IMR-90 (cell line): ENCODE measurements at regions not wholly inside any gene's neighbourhood (a gene's known extent, or its start where the extent isn't known, plus 50 kb on each side); places are given as distances from the start of the nearest gene placed in this dataset.

ENCODE experiments used
- ATAC-seq: fragments of 200-7000 bp; cut with Tn5 transposase; 2 replicates; pipeline ENCODE4 v1.9.1; 2020; ENCODE audit warnings: low read depth, mild to moderate bottlenecking, moderate library complexity
- BruUV-seq: library from RNA; stranded (reverse); fragments of 400-500 nt; replicated peaks from 2 replicates; lab custom pipeline; 2021; lab: Mats Ljungman, UMichigan
- CTCF ChIA-PET: fragments of 300-600 bp; formaldehyde crosslinking; extraction: SDS; loops from one replicate; lab custom pipeline; 2021; ENCODE audit warnings: antibody characterized with exemption; lab: Yijun Ruan, JAX
- POLR2A ChIA-PET: fragments of 300-600 bp; sonication (Branson Sonifier 250); formaldehyde crosslinking; loops from one replicate; lab custom pipeline; 2022; ENCODE audit warnings: antibody characterized with exemption; ENCODE audit not compliant: unreplicated experiment; lab: Charles Lee
- DNase-seq: peaks from one replicate; pipeline ENCODE4 v3.0.0; 2013
- H2AFZ ChIP-seq: replicated peaks from 2 replicates; pipeline ENCODE3; 2013; ENCODE audit warnings: low read length, mild to moderate bottlenecking; ENCODE audit not compliant: poor library complexity
- H2AK5ac ChIP-seq: 2 replicates; pipeline ENCODE4 v1.6.1; 2013; ENCODE audit warnings: low read depth, low read length, inconsistent platforms
- H2AK9ac ChIP-seq: replicated peaks from 2 replicates; pipeline ENCODE3; 2013; ENCODE audit warnings: mild to moderate bottlenecking, low read depth, low read length, moderate library complexity; ENCODE audit not compliant: poor library complexity
- H2BK120ac ChIP-seq: 2 replicates; pipeline ENCODE4 v1.6.1; 2013; ENCODE audit warnings: low read depth, low read length, inconsistent platforms
- H2BK15ac ChIP-seq: 3 replicates; pipeline ENCODE4 v1.6.1; 2013; ENCODE audit warnings: low read depth, low read length, inconsistent platforms
- H2BK20ac ChIP-seq: 2 replicates; pipeline ENCODE4 v1.6.1; 2013; ENCODE audit warnings: low read depth, mild to moderate bottlenecking, inconsistent platforms, low read length, moderate library complexity
- H2BK5ac ChIP-seq: 2 replicates; pipeline ENCODE4 v1.6.1; 2013; ENCODE audit warnings: mild to moderate bottlenecking, low read depth, low read length, inconsistent platforms; ENCODE audit not compliant: poor library complexity, severe bottlenecking
- H3K14ac ChIP-seq: replicated peaks from 2 replicates; pipeline ENCODE4 v1.6.1; 2013; ENCODE audit warnings: low read depth, low read length, inconsistent platforms
- H3K18ac ChIP-seq: 2 replicates; pipeline ENCODE4 v1.6.1; 2013; ENCODE audit warnings: low read depth, low read length, control low read depth
- H3K23ac ChIP-seq: 2 replicates; pipeline ENCODE4 v1.6.1; 2013; ENCODE audit warnings: low read depth, low read length, inconsistent platforms
- H3K27ac ChIP-seq: 2 replicates; pipeline ENCODE4 v1.5.1; 2013; ENCODE audit warnings: mild to moderate bottlenecking, control low read depth, low read length; ENCODE audit not compliant: insufficient read depth
- H3K27me3 ChIP-seq: 2 replicates; pipeline ENCODE4 v1.6.1; 2013; ENCODE audit warnings: low read length; ENCODE audit not compliant: control insufficient read depth, insufficient read depth
- H3K36me3 ChIP-seq: 2 replicates; pipeline ENCODE4 v1.6.1; 2013; ENCODE audit warnings: low read length, mixed read lengths; ENCODE audit not compliant: control insufficient read depth, insufficient read depth
- H3K4ac ChIP-seq: 2 replicates; pipeline ENCODE4 v1.6.1; 2013; ENCODE audit warnings: low read depth, low read length, inconsistent platforms
- H3K4me1 ChIP-seq: 2 replicates; pipeline ENCODE4 v1.6.1; 2013; ENCODE audit warnings: low read length, mixed read lengths; ENCODE audit not compliant: control insufficient read depth, insufficient read depth
- H3K4me2 ChIP-seq: 2 replicates; pipeline ENCODE4 v1.6.1; 2013; ENCODE audit warnings: low read depth, mild to moderate bottlenecking, control low read depth, low read length, moderate library complexity
- H3K4me3 ChIP-seq: 2 replicates; pipeline ENCODE4 v1.5.1; 2013; ENCODE audit warnings: low read depth, mild to moderate bottlenecking, control low read depth, low read length, moderate library complexity; ENCODE audit not compliant: insufficient read depth
- H3K56ac ChIP-seq: 2 replicates; pipeline ENCODE4 v1.6.1; 2013; ENCODE audit warnings: low read length, inconsistent platforms; ENCODE audit not compliant: insufficient read depth; ENCODE audit errors: extremely low read depth
- H3K79me1 ChIP-seq, 2 experiments: 2 replicates each; pipeline ENCODE4 v1.6.1; 2013; ENCODE audit warnings: low read length in 2 of 2, inconsistent platforms in 1 of 2, low read depth in 1 of 2
- H3K9ac ChIP-seq: 2 replicates; pipeline ENCODE4 v1.6.1; 2013; ENCODE audit warnings: low read depth, low read length, control low read depth
- H3K9me1 ChIP-seq: 2 replicates; pipeline ENCODE4 v1.6.1; 2013; ENCODE audit warnings: low read length, inconsistent platforms; ENCODE audit not compliant: insufficient read depth
- H3K9me3 ChIP-seq: 2 replicates; pipeline ENCODE4 v1.6.1; 2013; ENCODE audit warnings: low read length; ENCODE audit not compliant: control insufficient read depth, insufficient read depth
- H4K20me1 ChIP-seq: 2 replicates; pipeline ENCODE4 v1.6.1; 2013; ENCODE audit warnings: low read length, inconsistent platforms; ENCODE audit not compliant: insufficient read depth
- H4K5ac ChIP-seq: 2 replicates; pipeline ENCODE4 v1.6.1; 2013; ENCODE audit warnings: mild to moderate bottlenecking, low read depth, low read length, control low read depth
- H4K8ac ChIP-seq, 2 experiments: 2 replicates each; pipeline ENCODE4 v1.6.1; 2013; ENCODE audit warnings: low read depth in 2 of 2, low read length in 2 of 2, control low read depth in 1 of 2, inconsistent platforms in 1 of 2
- H4K91ac ChIP-seq: 2 replicates; pipeline ENCODE4 v1.6.1; 2013; ENCODE audit warnings: low read depth, low read length, inconsistent platforms; ENCODE audit not compliant: insufficient read depth
- CEBPB ChIP-seq: IDR thresholded peaks from 2 replicates; pipeline ENCODE4 v1.6.1; 2012; ENCODE audit warnings: low read depth, low read length, improper control_type of control experiment
- CHD1 ChIP-seq: IDR thresholded peaks from 2 replicates; pipeline ENCODE4 v1.6.1; 2012; ENCODE audit warnings: low read depth, low read length, improper control_type of control experiment
- FOS ChIP-seq: fragments of 150-350 bp; IDR thresholded peaks from 2 replicates; pipeline ENCODE4 v1.6.1; 2016; ENCODE audit warnings: low read depth, low read length
- MAZ ChIP-seq: IDR thresholded peaks from 2 replicates; pipeline ENCODE4 v1.6.1; 2012; ENCODE audit warnings: low read depth, mild to moderate bottlenecking, low read length, improper control_type of control experiment, moderate library complexity, borderline replicate concordance
- POLR2A ChIP-seq: IDR thresholded peaks from 2 replicates; pipeline ENCODE4 v1.6.1; 2012; ENCODE audit warnings: mild to moderate bottlenecking, low read depth, low read length
- RCOR1 ChIP-seq: IDR thresholded peaks from 2 replicates; pipeline ENCODE4 v1.6.1; 2012; ENCODE audit warnings: mild to moderate bottlenecking, low read length, improper control_type of control experiment; ENCODE audit not compliant: insufficient replicate concordance
- RFX5 ChIP-seq: IDR thresholded peaks from 2 replicates; pipeline ENCODE4 v1.8.0; 2012; ENCODE audit warnings: low read depth, mild to moderate bottlenecking, low read length, moderate library complexity
- SMC3 ChIP-seq: fragments of 150-350 bp; IDR thresholded peaks from 2 replicates; pipeline ENCODE4 v1.6.1; 2016; ENCODE audit warnings: low read depth, mild to moderate bottlenecking, antibody characterized with exemption, low read length, moderate library complexity
- WGBS, 2 experiments: methylation state at CpG; one replicate each; pipeline versions ENCODE4 v1.1.5 to v1.1.7; 2013; ENCODE audit warnings: missing lambda C conversion rate in 2 of 2; ENCODE audit not compliant: insufficient read length in 1 of 2; ENCODE audit errors: extremely low coverage in 2 of 2; 5-methylcytosine and 5-hydroxymethylcytosine counted together
- dilution Hi-C: fragments of 300-500 bp; cut with HindIII; formaldehyde crosslinking; loops from one replicate; pipeline ENCODE4 v1.14.3; 2018; ENCODE audit warnings: low sequenced_read_pairs; ENCODE audit not compliant: unreplicated experiment
- in situ Hi-C: fragments of 300-500 bp; cut with MboI; formaldehyde crosslinking; loops from 3 replicates; pipeline ENCODE4 v1.14.3; 2019; ENCODE audit warnings: low sequenced_read_pairs, inconsistent platforms, mixed read lengths
- intact Hi-C: fragments of 100-400 bp; cut with micrococcal nuclease; formaldehyde crosslinking; loops from 2 replicates; pipeline ENCODE4 v1.10.0; 2022
- TF ChIP-seq, protein P1 (sequence below): conservative IDR thresholded peaks from 2 replicates; pipeline ENCODE4 v1.5.1; 2012; ENCODE audit warnings: mild to moderate bottlenecking, low read depth, low read length, improper control_type of control experiment
- TF ChIP-seq, protein P2 (sequence below): fragments of 150-350 bp; IDR thresholded peaks from 2 replicates; pipeline ENCODE4 v1.6.1; 2017; ENCODE audit warnings: mild to moderate bottlenecking, antibody characterized with exemption, low read length, low read depth

DNA sequence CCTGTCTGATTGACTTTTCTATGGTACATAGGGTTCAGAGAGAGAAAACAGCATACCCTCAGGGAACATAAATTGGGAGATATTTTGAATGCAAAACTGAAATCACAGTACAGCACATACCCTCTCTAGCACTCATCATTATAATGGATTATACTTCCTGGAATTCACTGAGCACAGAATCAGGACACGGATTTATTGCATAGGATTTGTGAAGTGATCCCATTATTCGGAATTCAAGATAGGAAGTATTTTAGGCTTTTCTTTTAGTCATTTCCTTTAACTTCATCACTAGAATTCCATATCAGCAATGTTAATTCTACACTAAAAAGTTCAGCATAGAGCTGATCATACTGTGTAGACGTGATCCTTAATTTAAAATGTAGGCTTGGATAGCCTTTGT lies 407.0 kb downstream of the PID1 start:
- H3K36me3 ChIP-seq = no peaks in the 10 kb centered on the region
- H2BK5ac ChIP-seq = no peak overlapping the region
- H3K4ac ChIP-seq = no peak overlapping the region
- H3K56ac ChIP-seq = no peak overlapping the region
- H2AFZ ChIP-seq = no peak overlapping the region
- no peaks in the 10 kb centered on the region for H3K27me3 ChIP-seq
- no peaks in the 10 kb centered on the region for H4K20me1 ChIP-seq
- no peak overlapping the region for H4K5ac ChIP-seq
- no peak overlapping the region for H3K18ac ChIP-seq
- H2AK9ac ChIP-seq = no peak overlapping the region
- in situ Hi-C loops = no loop called here
- no peak overlapping the region for H3K23ac ChIP-seq
- no peak overlapping the region for H4K91ac ChIP-seq
- no peak overlapping the region for H2BK120ac ChIP-seq
- peaks cover 7% of the 10 kb centered on the region for H3K9me3 ChIP-seq
- H3K4me3 ChIP-seq = no peak overlapping the region
- H2BK15ac ChIP-seq = no peak overlapping the region
- BruUV-seq = no TSS peak
- ChIA-PET CTCF (no interaction called here), POLR2A (no interaction called here)
- H4K8ac ChIP-seq = no peak overlapping the region
- no peaks in the 10 kb centered on the region for H3K9me1 ChIP-seq
- no peak for TF ChIP-seq RFX5
- TF ChIP-seq RCOR1 = no peak
- TF ChIP-seq MAZ = no peak
- TF ChIP-seq CHD1 = no peak
- no peak for TF ChIP-seq CEBPB
- TF ChIP-seq, protein P1, sequence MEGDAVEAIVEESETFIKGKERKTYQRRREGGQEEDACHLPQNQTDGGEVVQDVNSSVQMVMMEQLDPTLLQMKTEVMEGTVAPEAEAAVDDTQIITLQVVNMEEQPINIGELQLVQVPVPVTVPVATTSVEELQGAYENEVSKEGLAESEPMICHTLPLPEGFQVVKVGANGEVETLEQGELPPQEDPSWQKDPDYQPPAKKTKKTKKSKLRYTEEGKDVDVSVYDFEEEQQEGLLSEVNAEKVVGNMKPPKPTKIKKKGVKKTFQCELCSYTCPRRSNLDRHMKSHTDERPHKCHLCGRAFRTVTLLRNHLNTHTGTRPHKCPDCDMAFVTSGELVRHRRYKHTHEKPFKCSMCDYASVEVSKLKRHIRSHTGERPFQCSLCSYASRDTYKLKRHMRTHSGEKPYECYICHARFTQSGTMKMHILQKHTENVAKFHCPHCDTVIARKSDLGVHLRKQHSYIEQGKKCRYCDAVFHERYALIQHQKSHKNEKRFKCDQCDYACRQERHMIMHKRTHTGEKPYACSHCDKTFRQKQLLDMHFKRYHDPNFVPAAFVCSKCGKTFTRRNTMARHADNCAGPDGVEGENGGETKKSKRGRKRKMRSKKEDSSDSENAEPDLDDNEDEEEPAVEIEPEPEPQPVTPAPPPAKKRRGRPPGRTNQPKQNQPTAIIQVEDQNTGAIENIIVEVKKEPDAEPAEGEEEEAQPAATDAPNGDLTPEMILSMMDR = no peak
- TF ChIP-seq POLR2A = no peak
- TF ChIP-seq SMC3 = no peak
- TF ChIP-seq FOS = no peak
- TF ChIP-seq, protein P2, sequence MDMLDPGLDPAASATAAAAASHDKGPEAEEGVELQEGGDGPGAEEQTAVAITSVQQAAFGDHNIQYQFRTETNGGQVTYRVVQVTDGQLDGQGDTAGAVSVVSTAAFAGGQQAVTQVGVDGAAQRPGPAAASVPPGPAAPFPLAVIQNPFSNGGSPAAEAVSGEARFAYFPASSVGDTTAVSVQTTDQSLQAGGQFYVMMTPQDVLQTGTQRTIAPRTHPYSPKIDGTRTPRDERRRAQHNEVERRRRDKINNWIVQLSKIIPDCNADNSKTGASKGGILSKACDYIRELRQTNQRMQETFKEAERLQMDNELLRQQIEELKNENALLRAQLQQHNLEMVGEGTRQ = no peak
- H3K79me1 ChIP-seq = no peaks in the 10 kb centered on the region
- DNase-seq = no peak
- H3K4me1 ChIP-seq = no peaks in the 10 kb centered on the region
- ATAC-seq = no peak
- H3K4me2 ChIP-seq = no peak overlapping the region
- WGBS, 2 experiments = no CpG with 5 or more reads among the region's 3 CpGs
- H3K9ac ChIP-seq = no peak overlapping the region
- dilution Hi-C loops = no loop called here
- H3K27ac ChIP-seq = no peak overlapping the region
- intact Hi-C loops = no loop called here
- no peak overlapping the region for H2BK20ac ChIP-seq
- no peak overlapping the region for H3K14ac ChIP-seq
- no peak overlapping the region for H2AK5ac ChIP-seq
